Stimulated activated CD4-positive, alpha-beta T cell treated with anti-CD3 and anti-CD28 coated beads, Interleukin-12 subunit alpha, Interleukin-12 subunit beta, amount 100 ng/mL, for 24 hours (primary cell): ENCODE measurements at regions not wholly inside any gene's neighbourhood (a gene's known extent, or its start where the extent isn't known, plus 50 kb on each side); places are given as distances from the start of the nearest gene placed in this dataset.
A peak's percentile ranks its signal among the peaks of the same experiment; 100 is the strongest.

Experiments
- DNase-seq, 2 experiments: peaks; one replicate each; pipeline ENCODE4 v3.0.0-alpha.2; 2020; ENCODE audit warnings: low read depth in 2 of 2

DNA sequence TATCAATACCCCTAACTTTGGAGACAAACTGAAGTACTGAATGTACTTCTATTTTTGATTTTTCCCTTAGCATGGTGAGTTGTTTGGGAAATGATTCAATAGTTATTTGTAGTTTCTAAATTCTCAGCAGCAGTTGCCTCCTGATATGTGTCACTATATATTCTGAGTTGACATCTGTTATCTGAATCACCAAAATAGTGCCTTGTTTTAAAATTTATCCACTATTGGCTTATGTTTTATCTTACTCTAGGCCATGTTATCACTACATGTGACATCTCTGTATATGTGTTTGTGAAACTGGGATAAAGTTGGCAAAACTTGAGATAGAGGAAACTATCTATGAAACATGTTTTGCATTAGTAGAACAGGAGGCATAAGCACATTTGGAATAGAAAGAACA is 317.6 kb downstream of the TLE4 start:
- no peak for DNase-seq

- DNase-seq = no peak
These were observed 313.5 kb downstream of the TLE4 start for GRCh38 chr9:79885093-79885857.

- DNase-seq = no peak
These were observed 312.8 kb downstream of the TLE4 start for GRCh38 chr9:79884546-79884945.

GRCh38 chr9:79883073-79883645 is 311.4 kb downstream of the TLE4 start:
- peak in 1 of 2 experiments; percentile 2 for DNase-seq

DNA sequence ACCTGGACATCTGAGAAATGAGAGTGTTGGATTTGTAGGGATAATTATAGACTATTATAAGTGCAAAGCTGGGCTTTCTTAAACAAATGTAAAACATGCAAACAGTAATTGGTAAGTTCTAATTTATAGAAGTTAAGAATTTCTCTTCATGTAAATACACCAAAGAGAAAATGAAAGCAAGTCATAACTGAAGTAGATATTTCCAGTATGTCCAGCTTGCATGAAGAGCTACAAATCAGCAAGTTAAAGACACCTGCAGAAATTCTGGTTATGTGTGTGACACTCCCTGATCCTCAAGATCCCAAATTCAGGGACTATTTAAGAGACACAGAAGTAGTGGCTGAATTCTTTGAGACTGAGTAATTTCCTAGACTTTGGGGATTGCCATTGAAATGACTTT is 308.9 kb downstream of the TLE4 start:
- no peak for DNase-seq

GRCh38 chr9:79877943-79878602 is 306.3 kb downstream of the TLE4 start:
- no peak for DNase-seq

GRCh38 chr9:79868567-79869189 is 296.9 kb downstream of the TLE4 start:
- DNase-seq = no peak

DNA sequence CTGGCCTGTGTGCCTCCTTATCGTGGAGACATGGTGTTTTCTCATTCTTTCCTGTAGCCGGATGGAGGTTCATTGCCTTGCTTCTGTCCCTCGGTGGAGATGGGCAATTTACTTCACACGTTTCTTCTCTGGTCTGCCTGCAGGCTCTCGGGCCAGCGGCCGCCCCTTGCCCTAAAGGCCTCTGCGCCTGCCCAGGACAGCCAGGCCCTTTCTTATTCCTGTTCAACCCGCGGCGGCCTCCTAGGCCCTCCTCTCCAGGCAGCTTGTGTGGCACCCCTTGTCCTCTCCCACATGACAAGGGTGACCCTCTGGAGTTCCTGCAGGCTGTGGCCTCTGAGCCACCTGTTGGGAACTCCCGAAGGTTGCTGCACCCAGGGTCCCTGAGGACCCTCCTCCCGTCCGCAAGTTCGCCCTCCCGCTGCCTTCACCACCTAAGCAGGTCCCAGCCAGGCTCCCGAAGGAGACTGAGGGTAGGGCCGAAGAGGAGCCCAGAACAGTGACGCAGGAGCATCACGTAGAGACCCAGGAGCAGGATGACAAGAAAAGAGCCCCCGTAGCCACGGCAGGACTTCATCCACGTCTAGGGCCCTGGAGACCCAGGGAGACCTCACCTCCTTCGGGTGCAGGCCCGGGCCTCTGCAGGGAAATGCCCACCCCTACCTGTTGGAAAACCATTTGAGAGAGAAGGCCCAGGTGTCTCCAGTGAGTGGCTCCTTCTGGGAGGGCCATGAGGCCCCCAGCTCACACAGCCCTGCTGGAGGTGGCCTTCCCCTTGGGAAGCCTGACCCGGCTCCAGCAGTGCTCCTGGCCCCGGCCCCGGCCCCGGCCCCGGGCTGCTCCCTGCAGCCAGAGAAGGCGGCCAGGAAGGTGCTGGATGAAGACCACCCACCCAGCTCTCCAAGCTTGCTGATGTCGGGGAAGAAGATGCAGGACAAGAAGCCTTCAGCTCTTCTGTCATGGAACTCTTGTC is 291.4 kb downstream of the TLE4 start:
- no peak for DNase-seq

- no peak for DNase-seq
These were observed 286.7 kb downstream of the TLE4 start for GRCh38 chr9:79858508-79858907.

GRCh38 chr9:79857188-79857587 is 285.4 kb downstream of the TLE4 start:
- no peak for DNase-seq

DNA sequence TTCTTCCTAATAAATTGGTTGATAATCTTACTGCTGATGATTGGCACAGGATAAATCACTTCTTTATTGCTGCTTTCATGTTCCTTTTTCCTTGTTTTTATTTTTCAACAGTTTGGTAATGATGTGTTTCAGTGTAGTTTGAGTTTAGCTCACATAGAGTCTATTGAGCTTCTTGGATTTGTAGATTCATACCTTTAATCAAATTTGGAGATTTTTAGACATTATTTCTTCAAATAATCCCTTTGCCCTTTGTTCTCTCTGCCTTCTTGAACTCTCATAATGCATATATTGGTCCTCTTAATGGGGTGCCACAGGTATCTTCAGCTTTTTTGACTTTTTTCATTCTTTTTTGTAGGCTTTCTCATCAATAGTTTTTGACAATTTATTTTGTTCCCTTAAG is 275.3 kb downstream of the TLE4 start:
- DNase-seq = no peak

GRCh38 chr9:79829566-79830302 is 258.0 kb downstream of the TLE4 start:
- no peak for DNase-seq

- no peak for DNase-seq
These were observed 252.5 kb downstream of the TLE4 start for GRCh38 chr9:79824265-79824664.

- DNase-seq = no peak
These were observed 245.8 kb downstream of the TLE4 start for GRCh38 chr9:79817438-79818004.

DNA sequence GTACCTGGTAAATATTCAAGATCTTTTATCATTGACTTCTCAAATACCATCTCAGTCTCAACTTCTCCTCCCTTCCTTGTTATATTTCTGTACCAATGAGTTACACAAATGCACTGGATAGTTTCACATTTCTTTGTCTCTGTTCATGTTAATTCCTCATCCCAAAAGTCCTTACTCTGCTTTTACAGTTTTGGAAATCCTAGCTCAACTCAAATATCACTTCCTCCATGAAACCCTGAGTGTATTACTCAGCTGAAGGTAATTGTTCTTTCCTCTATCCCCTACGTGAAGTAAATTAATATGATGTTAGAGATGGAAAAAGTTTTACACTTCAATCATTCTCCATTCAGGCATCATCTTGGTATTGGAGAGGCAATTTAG is 241.5 kb downstream of the TLE4 start:
- no peak for DNase-seq

DNA sequence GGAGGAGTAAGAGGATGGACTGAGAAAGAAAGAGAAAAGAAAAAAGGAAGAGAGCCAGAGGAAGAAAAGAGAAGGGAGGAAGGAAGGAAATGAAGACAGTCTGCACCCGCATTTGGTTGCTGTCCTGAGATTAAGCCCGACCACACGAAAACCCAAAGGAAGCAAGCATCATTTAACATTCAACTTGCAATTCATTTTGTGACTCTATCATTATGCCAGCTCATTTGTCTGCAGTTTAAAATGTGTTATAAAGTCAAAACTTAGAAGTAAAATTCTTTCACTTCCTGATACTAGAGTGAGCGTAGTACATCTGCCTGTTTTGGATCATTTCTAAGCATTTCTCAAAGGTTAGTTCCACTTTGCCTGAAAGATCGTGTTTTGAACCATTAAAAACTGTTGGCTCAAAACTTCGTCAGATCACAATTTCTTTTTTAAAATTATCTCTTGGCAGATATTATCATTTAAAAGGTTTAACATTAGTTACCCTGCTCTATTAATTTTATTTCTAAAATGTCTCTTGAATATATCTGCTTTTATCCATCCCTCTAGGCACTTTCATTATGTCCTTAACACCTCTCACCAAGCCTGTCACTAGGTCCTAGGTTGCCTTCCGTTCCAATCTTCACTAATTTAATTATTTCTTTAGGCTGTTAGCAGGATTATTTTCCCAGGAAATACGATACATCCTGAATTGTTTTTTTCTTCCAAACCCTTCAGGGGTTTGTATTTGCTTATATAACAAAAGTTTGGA is 240.9 kb downstream of the TLE4 start:
- peak in 1 of 2 experiments; percentile 1 for DNase-seq

DNA sequence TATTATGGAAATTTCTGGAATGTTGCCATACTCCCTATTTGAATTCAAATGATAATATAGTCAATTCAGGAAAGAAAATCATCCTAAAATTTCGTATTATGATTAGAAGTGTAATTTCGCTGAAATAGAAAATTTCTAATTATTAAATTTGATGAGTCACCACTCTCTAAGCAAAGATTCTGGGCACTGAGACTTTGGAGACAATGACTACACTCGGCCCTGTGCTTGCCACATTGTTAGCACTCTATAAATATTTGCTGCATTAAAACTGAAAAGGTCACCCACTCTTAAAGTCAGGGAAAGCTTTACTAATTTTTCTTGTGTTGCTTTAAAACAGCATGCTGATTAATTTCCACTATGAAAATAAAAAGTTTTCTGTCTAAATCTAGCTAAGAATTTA is 240.3 kb downstream of the TLE4 start:
- DNase-seq = no peak

- no peak for DNase-seq
These were observed 238.2 kb downstream of the TLE4 start for GRCh38 chr9:79809931-79810330.

GRCh38 chr9:79809316-79809876 is 237.6 kb downstream of the TLE4 start:
- DNase-seq = no peak
